ENCODE measurements at regions not wholly inside any gene's neighbourhood (a gene's known extent, or its start where the extent isn't known, plus 50 kb on each side); places are given as distances from the start of the nearest gene placed in this dataset.

DNA sequence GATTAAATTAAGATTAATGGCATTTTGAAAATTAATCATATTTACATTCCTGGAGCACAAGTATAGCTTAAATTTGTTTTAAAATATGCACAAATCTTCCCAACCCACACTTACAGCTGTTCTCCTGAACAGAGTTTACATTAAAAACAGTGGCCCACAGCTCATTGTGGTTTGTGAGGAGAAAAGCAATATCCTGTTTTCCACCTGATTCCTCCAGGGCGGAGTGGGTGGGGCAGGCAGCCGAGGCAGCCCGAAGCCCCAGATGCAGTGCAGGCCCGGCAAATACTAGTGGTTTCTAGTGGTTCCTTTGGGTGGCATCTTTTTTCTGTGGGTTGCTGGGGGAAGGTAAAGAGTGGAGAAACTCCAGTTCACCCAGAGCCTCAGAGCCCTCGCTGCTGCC lies 280.8 kb downstream of the ARHGAP12 start:
- H3K4me3 ChIP-seq (ENCODE audit: low read depth, low read length) = no peak overlapping the region

DNA sequence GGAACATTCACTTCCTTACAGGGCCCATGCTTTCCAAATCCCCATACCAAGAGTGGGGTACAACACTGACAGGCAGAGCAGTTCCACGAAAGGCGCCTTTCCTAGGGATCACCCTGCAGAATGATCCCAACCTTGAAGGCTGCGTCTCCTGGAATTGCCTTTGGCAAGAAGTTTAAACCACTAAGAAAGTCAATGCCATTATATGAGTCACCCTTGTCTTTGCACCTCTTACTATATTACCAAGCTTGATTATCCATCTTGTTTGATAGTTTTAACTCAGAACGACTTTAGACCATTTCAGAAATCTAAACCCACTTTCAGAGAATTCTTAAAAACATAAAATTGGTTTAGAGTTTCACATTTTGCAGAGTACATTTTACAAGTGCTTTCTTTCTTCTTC lies 282.1 kb downstream of the ARHGAP12 start:
- no peak overlapping the region for H3K4me3 ChIP-seq (ENCODE audit: low read depth, low read length)

DNA sequence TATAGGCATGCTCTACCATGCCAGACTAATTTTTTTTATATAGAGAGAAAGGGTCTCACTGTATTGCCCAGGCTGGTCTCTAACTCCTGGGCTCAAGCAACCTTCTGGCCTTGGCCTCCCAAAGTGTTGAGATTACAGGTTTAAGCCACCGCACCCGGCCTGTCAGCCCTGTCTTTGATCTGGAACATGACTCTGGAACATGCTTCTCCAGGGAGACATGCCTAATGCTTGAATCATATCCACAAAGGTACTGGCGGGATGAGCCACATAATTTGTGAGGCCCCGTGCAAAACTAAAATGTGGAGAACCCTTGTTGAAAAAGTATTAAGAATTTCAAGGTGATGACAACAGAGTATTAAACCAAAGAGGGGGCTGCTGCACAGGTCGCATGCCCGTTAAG lies 282.8 kb downstream of the ARHGAP12 start:
- no peak overlapping the region for H3K4me3 ChIP-seq (ENCODE audit: low read depth, low read length)

DNA sequence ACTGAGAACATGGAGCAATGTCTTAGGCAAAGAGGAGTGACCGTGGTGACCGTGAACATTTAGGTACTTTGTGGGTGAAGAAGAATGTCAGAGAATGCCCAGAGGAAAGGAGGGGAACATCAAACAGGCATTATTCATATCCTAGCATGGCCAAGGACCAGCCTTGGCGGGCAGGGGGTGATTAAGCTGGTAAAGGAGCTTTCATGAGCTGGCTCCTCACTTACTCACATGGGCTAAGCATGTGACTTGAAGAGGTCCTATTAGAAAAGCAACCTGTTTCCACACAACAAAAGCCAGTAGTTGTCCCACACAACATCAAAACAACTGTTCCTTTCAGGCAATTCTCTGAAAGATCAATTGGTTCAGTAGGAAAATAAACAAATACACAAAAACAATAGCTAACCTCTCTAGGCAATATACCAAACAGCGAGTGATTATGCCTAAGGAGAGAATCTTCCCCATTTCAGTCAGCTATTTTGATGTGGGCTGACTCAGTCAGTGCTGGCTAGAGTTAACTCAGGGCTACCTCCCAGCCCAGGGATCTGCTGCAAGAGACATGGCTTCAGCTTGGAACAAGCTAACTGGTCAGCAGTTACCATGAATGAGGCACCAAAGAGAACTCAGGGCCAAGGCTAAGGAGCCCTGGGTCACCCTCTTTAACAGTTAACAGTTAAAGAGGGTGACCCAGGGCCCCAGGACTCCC lies 283.5 kb downstream of the ARHGAP12 start:
- H3K4me3 ChIP-seq (ENCODE audit: low read depth, low read length) = no peak overlapping the region

DNA sequence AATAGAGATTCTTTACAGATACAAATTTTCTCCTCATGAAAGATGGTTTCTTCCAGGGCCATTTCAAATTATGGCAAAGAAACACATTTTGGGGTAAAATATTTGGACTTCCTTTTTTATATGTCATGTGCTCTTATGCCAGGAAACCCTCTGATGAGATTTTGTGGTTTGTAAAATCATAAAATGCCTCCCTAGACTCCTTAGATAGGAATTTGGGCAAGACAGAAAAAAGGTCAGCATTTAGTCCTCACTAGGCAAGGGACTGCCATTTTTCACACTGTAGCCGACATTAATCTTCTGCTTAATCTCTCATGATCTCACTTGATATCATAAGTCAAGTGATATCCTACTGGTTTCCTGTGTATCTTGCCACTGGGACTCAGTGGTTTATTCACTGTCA lies 286.4 kb downstream of the ARHGAP12 start:
- H3K4me3 ChIP-seq (ENCODE audit: low read depth, low read length) = no peak overlapping the region

DNA sequence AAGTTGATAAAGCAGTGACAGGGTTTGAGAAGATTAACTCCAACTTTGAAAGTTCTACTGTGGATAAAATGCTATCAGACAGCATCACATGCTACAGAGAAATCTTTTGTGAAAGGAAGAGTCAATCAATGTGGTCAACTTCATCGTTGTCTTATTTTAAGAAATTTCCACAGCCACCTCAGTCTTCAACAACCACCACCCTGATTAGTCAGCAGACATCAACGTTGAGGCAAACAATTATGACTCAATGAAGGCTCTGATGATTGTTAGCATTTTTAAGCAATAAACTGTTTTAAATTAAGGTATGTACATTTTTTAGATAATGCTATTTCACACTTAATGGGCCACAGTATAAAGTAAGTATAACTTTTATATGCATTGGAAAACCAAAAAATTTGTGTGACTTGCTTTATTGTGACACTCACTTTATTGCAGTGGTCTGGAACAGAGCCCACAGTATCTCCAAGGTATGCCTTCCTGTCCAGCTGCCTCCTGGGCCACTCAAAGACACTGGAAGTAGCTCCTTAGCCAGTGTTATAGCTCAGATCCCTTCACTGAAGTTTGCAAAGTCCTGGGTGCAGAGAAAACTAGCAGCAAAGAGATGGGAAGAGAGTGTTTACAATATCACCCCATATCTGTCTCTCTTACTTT lies 293.1 kb downstream of the ARHGAP12 start:
- H3K4me3 ChIP-seq (ENCODE audit: low read depth, low read length) = no peak overlapping the region

DNA sequence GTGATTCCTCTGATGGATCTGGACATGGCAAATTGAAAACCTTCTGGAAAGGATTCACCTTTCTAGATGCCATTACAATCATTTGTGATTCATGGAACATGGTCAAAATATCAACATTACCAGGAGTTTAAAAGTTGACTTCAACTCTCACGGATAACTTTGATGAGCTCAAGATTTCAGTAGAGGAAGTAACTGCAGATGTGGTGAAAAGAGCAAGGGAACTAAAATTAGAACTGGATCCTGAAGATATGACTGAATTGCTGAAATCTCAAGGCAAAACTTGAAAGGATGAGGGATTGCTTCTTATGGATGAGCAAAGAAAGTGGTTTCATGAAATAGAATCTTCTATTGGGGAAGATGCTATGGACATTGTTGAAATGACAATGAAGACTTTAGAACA lies 293.6 kb downstream of the ARHGAP12 start:
- no peak overlapping the region for H3K4me3 ChIP-seq (ENCODE audit: low read depth, low read length)

DNA sequence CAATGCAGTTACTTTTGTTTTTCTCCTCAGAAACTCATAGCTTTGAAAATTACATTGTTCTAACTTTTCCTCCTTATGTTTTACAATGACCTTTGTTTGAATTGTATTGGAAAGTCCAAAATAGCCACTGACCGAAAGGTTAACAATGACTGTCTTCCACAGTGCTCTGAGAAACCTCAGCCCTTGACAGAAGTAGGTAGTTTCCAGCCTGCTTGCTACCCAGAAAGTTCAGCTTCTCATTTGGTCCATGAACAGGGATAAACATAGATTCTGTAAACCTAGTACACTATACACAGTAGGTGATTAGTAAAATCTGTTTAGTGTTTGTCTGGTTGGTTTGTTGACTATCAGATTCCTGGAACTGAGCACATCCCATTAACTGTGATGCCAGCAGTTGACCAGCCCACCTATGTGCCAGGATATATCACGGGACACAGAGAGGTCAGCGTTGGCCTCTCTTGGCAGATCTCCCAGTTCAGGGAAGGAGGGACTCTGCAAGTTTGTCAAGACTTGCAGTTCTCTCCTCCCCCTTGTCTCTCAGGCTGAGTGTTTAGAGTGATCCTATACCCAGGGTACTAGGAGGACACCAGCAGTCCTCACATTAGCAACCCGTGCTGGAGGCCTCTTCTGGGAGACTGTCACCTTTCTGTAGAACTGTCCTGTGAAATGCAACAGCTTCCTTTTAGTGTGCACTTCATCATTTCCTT lies 297.6 kb downstream of the ARHGAP12 start:
- no peak overlapping the region for H3K4me3 ChIP-seq (ENCODE audit: low read depth, low read length)

DNA sequence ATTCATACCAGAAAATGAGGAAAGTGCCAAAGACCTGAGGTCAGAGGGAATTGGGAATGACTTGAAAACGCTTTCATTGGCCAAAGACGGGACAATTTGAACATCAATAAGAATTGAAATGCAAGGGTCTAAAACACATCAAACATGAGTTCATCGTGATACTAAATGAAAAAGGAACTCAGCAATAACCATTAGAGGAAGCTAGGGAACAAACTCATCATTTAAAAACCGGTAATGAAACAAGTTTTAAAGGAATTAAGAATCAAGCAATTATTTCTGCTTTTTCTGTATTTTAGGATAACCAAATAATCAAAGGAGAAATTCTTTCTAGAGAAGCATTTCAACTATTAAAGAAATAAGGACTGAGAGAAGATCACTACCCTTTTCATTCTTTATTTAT lies 303.1 kb downstream of the ARHGAP12 start:
- H3K4me3 ChIP-seq (ENCODE audit: low read depth, low read length) = no peak overlapping the region

DNA sequence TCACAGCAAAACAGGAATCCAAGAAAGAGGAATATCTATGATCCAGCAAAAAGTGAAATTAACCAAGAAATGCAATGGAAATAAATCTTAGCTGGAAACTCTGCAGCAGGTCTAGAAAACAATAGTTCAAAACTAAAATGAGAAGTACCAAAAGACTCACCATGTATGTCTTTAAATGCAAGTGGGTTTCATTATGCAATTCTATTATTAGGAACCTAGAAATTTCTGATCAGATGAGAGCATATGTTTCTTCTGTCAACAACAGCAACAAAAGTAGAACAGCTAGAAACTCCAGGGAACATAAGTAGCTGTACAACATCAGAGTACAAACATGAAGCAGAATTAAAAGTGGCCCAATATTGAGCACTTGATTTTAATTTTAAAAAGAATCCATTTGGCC lies 304.0 kb downstream of the ARHGAP12 start:
- H3K4me3 ChIP-seq (ENCODE audit: low read depth, low read length) = no peak overlapping the region

DNA sequence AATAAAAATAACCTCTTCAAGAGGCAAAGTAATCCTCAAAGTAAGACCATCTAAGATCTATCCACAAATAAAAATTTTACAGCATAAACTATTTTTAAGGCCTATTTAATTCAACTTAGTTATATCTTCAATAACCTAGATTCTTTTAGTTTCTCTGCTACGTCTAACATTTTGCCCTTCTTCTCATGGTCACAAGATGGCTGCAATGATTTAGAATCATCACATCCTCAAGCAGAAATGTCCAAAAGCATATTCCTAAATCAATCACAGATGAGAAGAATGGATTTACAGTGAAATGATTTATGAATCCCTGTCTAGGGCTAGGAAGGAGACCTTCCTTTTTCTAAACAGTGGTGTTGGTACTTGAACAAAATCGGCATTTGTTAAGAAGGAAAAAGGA lies 304.7 kb downstream of the ARHGAP12 start:
- no peak overlapping the region for H3K4me3 ChIP-seq (ENCODE audit: low read depth, low read length)

DNA sequence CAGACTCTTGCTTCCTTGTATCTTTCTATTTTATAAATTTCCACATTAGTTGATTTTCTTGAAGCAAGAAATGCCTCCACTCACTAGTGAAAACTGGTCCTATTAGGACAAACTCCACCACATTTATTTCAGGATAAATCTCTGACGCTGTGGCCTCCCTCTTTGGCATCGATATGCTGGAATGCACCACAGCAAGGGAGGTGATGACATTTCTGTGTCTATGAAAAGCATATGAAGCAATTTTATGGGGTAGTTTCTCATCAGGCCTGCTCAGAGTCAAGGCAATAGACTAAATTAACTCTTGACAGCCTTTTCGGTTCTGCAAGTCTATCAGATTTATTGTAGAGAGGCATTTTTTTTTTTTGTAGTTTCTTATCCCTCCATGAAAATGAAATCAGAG lies 304.4 kb downstream of the ZEB1 start:
- H3K4me3 ChIP-seq (ENCODE audit: low read depth, low read length) = no peak overlapping the region

DNA sequence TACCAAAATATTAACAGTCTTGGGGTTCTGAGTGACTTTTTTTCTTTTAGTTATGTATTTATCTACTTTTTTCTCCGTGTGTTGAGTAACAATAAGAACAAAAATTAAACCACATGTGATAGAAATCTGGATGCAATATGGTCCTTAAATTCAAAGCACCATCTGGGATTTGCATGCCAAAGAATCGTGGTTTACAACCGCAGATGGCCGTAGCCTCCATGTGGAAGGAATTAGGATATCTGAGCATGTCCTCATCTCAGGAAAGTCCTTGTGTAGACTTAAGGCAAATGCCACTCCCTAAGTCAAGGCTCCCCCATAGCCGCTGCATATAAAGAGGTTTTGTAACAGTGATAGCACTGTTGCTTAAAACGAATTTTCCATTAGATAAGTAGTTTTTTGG lies 304.0 kb downstream of the ZEB1 start:
- no peak overlapping the region for H3K4me3 ChIP-seq (ENCODE audit: low read depth, low read length)

DNA sequence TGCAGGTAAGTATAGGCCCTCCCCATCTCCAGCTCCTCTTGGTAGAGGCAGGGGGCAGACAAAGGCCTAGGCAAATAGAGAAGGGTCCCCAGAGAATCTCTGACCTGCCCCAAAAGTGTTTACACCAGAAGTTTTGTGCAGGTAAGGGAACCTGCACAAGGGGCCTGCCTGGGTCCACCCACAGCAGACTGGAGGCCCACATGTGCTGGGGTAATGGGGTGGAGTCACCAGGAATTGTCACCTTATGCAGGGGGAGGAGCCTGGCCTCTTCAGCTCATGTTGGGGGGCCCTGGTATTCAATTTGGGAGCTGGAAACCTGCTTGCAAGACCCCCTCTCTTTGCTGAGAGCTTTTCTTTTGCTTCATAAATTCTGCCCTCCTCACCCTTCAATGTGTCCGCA lies 302.7 kb downstream of the ZEB1 start:
- no peak overlapping the region for H3K4me3 ChIP-seq (ENCODE audit: low read depth, low read length)

DNA sequence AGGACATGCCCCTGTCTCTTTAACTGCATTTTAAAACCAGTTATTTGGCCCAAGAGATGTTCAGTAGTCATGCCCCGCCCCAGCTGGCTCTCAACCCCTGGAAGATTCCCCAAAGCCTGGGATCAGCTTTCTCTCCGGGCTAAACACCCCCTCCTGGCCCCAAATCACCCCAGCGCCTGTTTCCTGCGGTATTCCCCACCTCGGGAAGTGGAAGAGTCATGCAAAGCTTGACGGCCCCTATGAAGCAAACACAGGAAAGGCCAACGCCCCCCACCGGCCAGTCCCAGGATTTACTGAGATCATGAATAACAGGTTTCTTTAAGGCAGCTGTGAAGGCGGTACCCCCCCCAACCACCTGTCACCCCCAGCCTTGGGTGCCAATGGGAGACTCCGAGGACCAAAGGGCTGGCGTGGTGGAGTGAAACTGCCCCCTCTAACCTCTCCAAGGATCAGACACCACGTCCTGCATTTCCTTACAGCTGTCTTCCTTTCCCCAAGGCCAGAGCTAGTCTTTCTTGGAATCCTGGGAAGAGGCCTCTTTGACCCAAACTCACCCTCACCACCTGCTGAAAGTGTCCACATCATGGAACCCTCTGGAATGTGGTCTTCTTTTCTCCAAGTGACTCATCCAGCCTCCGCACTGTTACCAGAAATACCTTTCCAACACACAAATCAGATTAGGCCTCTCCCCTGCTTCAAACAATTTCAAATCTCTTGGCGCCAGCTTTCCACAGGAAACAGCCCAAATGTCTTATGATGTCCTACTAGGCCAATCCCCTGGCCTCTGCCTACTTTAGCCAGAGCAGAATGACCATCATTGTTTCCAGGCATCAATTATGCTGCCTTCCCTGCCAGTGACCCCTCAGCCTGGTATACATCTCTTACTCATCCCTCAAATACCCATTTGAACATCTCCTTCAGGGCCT lies 301.5 kb downstream of the ZEB1 start:
- H3K4me3 ChIP-seq (ENCODE audit: low read depth, low read length) = no peak overlapping the region

DNA sequence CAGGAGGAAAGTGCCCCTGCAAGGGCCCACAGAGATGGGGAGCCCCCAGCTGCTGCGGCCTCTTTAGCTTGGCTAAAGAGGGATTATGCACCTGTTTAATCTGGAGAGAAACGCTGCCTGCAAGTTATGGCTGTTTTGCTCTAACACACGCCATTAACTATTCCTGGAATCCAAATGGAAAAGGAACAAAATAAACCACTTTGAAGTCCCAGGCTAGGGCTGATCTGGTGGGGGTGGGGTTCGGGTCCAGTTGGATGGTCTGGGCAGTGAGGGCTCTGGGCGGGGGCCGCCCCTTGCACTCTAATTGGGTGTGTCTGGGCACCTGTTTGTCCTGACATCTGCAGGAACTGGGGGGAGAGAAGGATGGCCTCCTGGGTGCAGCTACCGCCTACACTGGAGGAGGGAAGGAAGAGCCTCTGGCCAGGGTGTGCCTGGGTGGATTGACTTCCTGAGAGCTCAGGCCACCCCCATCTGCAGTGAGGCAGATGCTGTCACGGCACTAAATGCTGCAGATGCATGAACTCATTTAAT lies 300.6 kb downstream of the ZEB1 start:
- no peak overlapping the region for H3K4me3 ChIP-seq (ENCODE audit: low read depth, low read length)

DNA sequence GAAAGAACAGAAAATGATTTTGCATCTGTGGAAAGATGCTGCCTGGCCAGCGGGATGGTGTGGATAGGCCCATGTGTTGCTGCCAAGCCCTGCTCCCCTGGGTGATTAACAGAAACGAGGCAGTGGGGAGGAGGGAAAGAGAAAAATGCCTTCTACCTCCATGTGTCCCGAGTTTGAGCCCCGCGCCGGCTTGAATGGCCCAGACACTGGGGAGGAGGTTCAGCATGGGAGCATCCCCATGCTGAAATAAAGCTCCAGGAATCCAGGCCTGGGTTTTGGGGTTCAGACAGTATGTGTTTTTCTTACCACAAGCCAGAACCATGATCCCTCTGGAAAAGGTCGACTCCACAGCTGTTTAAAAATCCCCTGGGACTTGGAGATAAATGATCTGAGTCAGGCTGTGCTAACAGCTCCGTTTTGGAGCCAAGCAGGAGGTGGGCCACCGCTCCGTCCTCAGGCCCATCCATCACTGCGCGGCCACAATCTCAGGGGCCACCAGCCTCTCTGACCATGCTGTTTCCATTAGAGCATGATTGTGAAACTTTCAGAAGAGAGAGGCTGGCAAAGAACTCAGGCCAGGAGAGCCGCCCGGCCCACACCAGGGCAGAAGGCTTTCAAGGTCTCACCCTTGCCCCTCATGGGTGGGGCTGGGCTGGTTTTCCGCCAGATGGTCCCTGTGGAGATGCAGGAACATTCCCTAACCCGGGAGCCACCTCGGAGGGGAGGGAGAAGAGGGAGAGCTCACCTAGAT lies 299.7 kb downstream of the ZEB1 start:
- H3K4me3 ChIP-seq (ENCODE audit: low read depth, low read length) = no peak overlapping the region

DNA sequence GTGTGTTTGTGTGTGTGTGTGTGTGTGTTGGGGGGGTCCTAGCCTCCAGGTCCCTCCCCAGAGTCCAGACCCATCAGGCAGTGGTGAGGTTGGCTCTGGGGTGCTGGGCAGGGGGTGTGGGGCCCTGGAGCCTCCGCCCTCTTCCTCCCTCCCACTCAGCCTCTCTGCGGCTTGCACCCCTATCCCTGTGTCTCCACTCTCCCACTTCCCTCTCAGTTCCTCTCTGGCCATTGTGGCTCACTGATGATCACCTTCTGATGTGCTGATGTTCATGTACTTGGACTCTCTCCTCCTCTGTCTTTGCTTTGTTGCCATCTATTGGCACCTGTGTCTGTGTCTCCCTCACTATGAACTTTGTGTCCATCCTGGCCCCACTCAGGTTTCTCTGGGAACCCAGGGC lies 298.7 kb downstream of the ZEB1 start:
- H3K4me3 ChIP-seq (ENCODE audit: low read depth, low read length) = no peak overlapping the region

DNA sequence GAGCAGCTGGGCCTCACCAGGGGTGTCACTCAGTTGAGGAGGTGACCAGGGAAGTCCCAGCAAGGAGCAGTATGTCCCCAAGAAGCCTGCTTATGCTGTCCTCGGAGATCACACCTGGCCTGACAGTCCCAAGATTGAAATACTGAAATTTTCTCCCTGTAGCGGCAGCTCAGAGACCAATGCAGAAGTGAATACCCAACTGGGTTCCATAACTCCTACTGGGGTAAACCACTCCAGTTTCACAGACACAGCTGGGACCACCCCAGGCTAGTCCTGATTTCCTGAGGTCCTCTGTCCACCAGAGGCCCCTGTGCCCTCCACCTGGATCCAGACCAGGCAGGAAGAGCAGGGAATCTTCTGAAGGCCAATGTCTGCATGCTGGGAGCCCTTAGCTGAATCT lies 298.1 kb downstream of the ZEB1 start:
- H3K4me3 ChIP-seq (ENCODE audit: low read depth, low read length) = no peak overlapping the region

DNA sequence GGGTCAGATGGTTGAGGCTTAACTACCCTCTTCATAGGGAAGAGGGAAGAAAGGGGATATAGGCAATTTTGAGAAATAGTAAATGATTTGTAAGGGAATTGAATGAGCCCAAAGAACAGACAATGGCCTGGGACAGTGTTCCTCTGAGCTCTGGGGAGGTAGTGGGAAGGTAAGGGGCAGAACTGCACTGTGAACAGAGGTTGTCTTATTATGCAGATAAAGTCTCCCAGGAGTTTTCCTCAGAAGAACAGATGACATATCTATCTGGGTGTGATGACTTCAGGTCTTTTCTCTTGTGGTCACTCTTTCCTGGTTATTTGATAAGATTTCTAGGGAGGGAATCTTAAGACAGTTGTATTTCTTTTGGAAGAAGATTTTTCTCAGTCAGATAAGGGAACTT lies 296.1 kb downstream of the ZEB1 start:
- no peak overlapping the region for H3K4me3 ChIP-seq (ENCODE audit: low read depth, low read length)

Data from iPS-11a (cell line).